ENCODE measurements at regions not wholly inside any gene's neighbourhood (a gene's known extent, or its start where the extent isn't known, plus 50 kb on each side); places are given as distances from the start of the nearest gene placed in this dataset.

- intact Hi-C loops (cut with DNase I) = no loop called here
These were observed 358.6 kb upstream of the ARHGEF26 start for GRCh38 chr3:153762411-153763235.

GRCh38 chr3:153767601-153768560 is 353.3 kb upstream of the ARHGEF26 start:
- no peak overlapping the region for H3K4me3 ChIP-seq
- H3K27ac ChIP-seq = no peak overlapping the region
- H3K27me3 ChIP-seq = no peaks in the 10 kb centered on the region
- no peaks in the 10 kb centered on the region for H3K36me3 ChIP-seq
- no peak for TF ChIP-seq CTCF (IDR thresholded peaks at IDR 0.05)
- intact Hi-C loops (cut with DNase I) = no loop called here
- no peak for DNase-seq
- no peaks in the 10 kb centered on the region for H3K9me3 ChIP-seq
- peak; percentile 45 for ATAC-seq
- no peaks in the 10 kb centered on the region for H3K4me1 ChIP-seq

More at GRCh38 chr3:153762411-153763235, 358.6 kb upstream of the ARHGEF26 start:
- ATAC-seq (no peak), DNase-seq (no peak)
- no peaks in the 10 kb centered on the region for H3K36me3 ChIP-seq
- TF ChIP-seq CTCF (IDR thresholded peaks at IDR 0.05) = no peak
- no peak overlapping the region for H3K27ac ChIP-seq
- no peak overlapping the region for H3K4me3 ChIP-seq
- no peaks in the 10 kb centered on the region for H3K27me3 ChIP-seq
- H3K4me1 ChIP-seq = no peaks in the 10 kb centered on the region
- H3K9me3 ChIP-seq = no peaks in the 10 kb centered on the region

DNA sequence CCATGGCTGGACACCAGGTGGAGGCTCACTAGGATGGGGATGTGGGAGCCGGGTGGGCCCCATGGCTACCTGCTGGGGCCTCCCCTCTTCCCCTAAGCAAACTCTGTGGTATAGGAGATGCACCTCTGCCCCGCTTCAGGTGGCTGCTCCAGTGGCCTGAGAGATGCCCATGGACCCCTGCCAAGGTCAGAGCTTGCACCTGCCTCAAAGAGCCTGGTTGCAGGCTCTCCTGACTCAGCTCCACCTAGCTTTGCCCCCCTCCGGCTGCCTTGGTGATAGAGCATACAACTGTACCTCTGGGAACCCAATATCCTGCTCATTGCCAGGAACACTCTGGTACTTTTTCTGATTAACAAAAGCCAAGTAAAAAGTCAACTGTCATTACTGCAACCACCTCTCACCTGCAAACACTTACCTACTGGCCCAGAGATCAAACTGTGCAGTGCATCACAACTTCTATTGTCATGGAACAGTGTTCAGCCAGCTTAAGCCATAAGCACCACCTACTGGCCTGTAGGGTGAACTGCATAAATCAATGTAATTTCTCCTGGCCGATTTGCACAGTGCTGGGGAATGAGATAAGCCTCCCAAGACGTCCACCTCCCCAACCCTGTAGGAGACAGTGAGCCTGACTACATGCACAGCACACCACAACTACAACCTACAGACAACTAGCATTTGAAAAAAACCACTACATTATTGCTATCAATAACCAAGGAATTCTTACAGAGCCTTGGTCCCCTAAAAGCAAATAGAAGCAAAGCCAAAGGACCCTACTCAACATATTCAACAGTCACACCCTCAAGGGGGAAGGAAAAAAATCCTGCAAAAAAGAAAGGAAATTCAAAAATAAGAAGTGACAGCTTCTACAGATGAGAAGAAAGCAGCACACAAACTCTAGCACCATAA is 352.4 kb upstream of the ARHGEF26 start:
- Histone ChIP-seq H3K36me3 (no peaks in the 10 kb centered on the region), H3K27ac (no peak overlapping the region), H3K4me1 (no peaks in the 10 kb centered on the region), H3K27me3 (no peaks in the 10 kb centered on the region), H3K9me3 (no peaks in the 10 kb centered on the region), H3K4me3 (no peak overlapping the region)
- peak; percentile 98 for ATAC-seq
- intact Hi-C loops (cut with DNase I) = no loop called here
- DNase-seq = peak; percentile 58
- peak; percentile 83 for TF ChIP-seq CTCF (IDR thresholded peaks at IDR 0.05)

DNA sequence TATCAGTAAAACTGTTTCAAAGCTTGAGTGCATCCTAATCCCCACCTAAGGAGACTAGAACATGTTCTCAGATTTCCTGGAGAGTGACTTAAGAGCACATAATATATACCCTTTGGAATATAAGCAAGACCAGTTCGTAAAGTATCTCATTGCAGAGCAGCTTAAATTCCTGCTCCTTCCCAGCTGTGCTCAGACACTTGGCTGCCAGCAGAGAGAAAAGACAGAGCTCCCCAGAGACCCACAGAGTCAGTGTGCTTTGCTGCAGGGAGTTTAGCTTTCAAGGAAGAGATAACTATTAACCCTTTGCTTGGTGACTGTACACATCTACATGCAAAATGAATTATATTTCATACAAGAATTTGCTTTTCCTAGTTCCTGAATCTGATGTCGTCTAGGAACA is 338.1 kb upstream of the ARHGEF26 start:
- ATAC-seq (no peak), DNase-seq (no peak)
- Histone ChIP-seq H3K9me3 (no peaks in the 10 kb centered on the region), H3K36me3 (no peaks in the 10 kb centered on the region), H3K4me1 (no peaks in the 10 kb centered on the region), H3K27ac (no peak overlapping the region), H3K27me3 (no peaks in the 10 kb centered on the region), H3K4me3 (no peak overlapping the region)
- intact Hi-C loops (cut with DNase I) = no loop called here
- TF ChIP-seq CTCF (IDR thresholded peaks at IDR 0.05) = no peak
